Limb (tissue), 2 donors: ENCODE measurements at regions not wholly inside any gene's neighbourhood (a gene's known extent, or its start where the extent isn't known, plus 50 kb on each side); places are given as distances from the start of the nearest gene placed in this dataset.

Source experiments
- DNase-seq, 2 donors: peaks; one replicate each; pipeline ENCODE4 v3.0.0-alpha.2; 2016; ENCODE audit errors: extremely low spot score in 2 of 2

- no peak for DNase-seq
Observed at GRCh38 chr3:22210693-22211092, 459.7 kb upstream of the ZNF385D start.

GRCh38 chr3:22216601-22217000 is 465.6 kb upstream of the ZNF385D start:
- no peak for DNase-seq

GRCh38 chr3:22225161-22225560 is 474.2 kb upstream of the ZNF385D start:
- no peak for DNase-seq

GRCh38 chr3:22228705-22229104 is 477.7 kb upstream of the ZNF385D start:
- DNase-seq: no peak

- no peak for DNase-seq
Observed at GRCh38 chr3:22231061-22231460, 480.1 kb upstream of the ZNF385D start.

- no peak for DNase-seq
Observed at GRCh38 chr3:22236490-22237270, 485.7 kb upstream of the ZNF385D start.

GRCh38 chr3:22239011-22239410 is 488.0 kb upstream of the ZNF385D start:
- DNase-seq: no peak

- no peak for DNase-seq
Observed at GRCh38 chr3:22241110-22241509, 490.1 kb upstream of the ZNF385D start.

- DNase-seq: peak in 1 of 2 donors; percentile 28
Observed at GRCh38 chr3:22244761-22245521, 493.9 kb upstream of the ZNF385D start.

GRCh38 chr3:22245811-22246583 is 495.0 kb upstream of the ZNF385D start:
- no peak for DNase-seq

GRCh38 chr3:22249658-22250057 is 498.6 kb upstream of the ZNF385D start:
- DNase-seq: no peak

- DNase-seq: no peak
Observed at GRCh38 chr3:22257252-22257651, 506.2 kb upstream of the ZNF385D start.

- DNase-seq: no peak
Observed at GRCh38 chr3:22262386-22262785, 511.4 kb upstream of the ZNF385D start.

GRCh38 chr3:22263042-22263441 is 512.0 kb upstream of the ZNF385D start:
- no peak for DNase-seq

- DNase-seq: no peak
Observed at GRCh38 chr3:22265403-22265802, 514.4 kb upstream of the ZNF385D start.

GRCh38 chr3:22269831-22270230 is 518.8 kb upstream of the ZNF385D start:
- peak; percentile 57 to 58 for DNase-seq

- no peak for DNase-seq
Observed at GRCh38 chr3:22276351-22276750, 525.3 kb upstream of the ZNF385D start.

- no peak for DNase-seq
Observed at GRCh38 chr3:22284559-22284958, 533.5 kb upstream of the ZNF385D start.

- DNase-seq: no peak
Observed at GRCh38 chr3:22288756-22289155, 537.7 kb upstream of the ZNF385D start.

- no peak for DNase-seq
Observed at GRCh38 chr3:22292681-22293080, 541.7 kb upstream of the ZNF385D start.

GRCh38 chr3:22296601-22297000 is 545.6 kb upstream of the ZNF385D start:
- no peak for DNase-seq

GRCh38 chr3:22297436-22297835 is 546.4 kb upstream of the ZNF385D start:
- DNase-seq: no peak
